IPS DF 4.7 (cell line): ENCODE measurements at regions not wholly inside any gene's neighbourhood (a gene's known extent, or its start where the extent isn't known, plus 50 kb on each side); places are given as distances from the start of the nearest gene placed in this dataset.

Experiments
- DNase-seq: peaks from one replicate; pipeline ENCODE4 v3.0.0-alpha.2; 2013; ENCODE audit warnings: low spot score; ENCODE audit errors: extremely low read depth

DNA sequence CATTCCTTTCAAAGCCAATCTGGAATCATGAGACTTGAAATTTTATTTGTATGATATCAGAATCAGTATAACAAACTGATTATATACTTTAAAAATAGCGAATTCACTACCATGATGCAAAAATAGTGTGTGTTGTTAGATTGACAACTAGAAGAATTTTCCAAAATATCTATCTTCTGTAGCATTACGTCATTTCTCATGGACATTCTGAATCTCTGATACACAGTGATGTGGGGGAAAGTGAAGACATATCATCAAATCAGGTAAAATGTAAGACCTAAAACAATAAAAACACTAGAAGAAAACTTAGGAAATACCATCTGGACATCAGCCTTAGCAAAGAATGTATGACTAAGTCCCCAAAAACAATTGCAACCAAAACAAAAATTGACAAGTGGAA is 1292.0 kb upstream of the PCDH9 start:
- DNase-seq = no peak

DNA sequence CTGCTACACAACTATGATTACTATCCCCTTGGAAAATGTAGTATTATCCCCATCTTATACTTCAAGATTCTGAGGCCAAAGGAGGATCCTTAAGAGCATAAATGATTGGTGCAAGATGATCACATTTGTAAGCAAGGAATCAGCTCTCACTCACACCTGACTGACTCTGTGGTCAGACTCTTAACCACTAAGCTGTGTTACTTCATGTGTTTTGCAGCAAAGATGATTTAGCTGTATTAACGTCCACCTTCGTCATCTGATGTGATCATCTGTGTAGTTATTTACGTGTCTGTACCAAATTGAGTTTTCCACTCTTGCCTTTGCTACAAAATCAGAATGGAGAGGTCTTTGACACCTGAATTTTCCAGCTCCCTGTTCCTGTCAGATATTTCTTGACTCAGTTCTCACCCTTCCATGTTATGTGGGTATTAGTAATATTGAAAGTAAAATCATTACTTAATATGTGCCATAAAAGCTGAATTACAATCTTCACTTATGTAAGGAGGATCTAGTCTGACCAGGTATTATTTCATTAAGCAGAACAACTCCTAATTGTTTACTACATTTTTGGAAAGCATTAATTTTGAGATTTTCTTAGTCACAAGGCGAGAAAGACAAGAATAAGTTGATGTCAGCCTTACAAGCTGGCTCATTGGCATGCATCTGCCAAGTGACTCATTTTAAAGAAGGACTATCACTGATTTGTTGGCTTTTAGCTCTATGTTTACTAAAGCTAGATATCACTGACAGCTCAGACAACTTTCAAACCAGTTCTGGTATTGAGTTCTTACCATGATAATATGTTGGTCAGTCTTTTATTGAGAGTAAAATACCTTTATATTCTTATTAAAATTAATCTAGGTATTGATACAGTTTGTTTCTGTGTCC is 1279.8 kb upstream of the PCDH9 start:
- no peak for DNase-seq

DNA sequence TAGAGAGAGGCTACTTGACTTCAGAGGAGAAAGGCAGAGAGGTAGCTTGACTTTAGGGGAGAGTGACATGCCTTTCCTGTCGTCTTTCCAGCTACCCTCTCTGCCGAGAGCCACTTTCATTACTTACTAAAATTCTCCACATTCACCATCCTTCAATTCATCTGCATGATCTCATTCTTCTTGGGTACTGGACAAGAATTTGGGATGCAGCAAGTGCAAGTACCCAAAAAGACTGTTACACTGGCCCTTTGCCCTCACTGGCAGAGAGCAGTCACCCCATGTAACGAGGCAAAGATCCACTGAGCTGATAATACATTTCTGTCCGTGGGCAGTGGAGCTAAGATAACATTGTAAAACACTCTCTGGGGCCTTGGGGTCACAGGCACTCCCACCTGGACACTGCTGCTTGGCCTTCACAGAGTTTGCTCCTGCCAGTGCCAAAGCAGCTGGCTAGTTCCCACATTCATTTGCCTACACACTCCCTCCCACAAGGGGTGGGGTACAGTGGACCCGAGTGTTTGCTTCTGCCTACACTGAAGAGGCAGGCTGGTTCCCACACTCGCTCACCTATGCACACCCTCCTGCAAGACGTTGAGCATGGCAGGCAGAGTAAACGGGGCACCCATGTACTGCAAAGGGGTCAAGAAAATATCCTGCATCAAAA is 1276.9 kb upstream of the PCDH9 start:
- DNase-seq = no peak

DNA sequence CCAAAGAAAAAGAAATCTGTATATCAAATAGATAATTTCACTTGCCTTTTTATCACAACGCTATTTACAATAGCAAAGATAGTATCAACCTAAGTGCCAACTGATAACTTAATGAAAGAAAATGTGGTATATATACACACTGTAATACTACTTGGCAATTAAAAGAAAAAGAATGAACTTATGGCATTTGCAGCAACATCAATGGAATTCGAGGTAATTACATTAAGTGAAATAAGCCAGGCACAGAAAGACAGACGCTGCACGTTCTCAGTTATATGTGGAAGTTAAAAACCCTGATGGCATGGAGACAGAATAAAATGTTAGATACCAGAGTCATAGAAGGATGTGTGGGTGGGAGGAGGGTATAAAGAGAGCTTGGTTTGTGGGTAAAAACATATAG is 1260.5 kb upstream of the PCDH9 start:
- no peak for DNase-seq

DNA sequence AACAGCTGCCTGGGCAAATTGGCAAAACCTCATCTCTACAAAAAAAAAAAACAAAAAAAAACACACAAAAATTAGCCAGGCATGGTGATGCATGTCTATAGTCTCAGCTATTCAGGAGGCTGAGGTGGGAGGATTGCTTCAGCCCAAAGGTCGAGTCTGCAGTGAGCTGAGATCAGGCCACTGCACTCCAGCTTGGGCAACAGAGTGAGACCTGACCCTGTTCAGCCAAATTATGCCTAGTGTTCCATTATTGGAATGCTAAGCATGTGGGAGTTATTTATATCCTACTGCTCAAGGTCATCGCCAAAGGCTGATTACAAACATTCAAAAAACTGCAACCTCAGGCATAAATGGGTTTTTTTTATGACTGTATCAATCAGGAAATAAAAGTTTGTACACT is 1251.0 kb upstream of the PCDH9 start:
- DNase-seq = no peak

GRCh38 chr13:68473834-68474326 is 1243.7 kb upstream of the PCDH9 start:
- no peak for DNase-seq

- DNase-seq = no peak
These were observed 1237.0 kb upstream of the PCDH9 start for GRCh38 chr13:68467160-68467559.

DNA sequence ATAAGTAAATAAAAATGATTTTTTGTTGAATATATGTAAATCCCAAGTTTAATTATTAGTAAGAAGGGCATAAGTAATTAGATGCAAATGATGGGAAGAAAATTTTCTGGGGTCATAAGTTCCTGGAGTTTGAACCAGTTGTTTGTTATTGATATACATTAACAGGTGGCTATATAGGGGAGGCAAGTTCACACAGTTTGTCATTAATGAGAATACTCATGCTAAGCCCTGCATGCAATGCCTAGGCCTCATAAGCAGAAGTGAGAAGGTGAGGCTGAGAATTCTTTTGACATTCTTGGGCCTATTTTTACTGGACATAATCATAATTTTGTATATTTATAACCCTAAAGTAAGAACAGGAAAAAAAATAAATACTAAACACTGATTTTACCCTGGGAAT is 1210.7 kb upstream of the PCDH9 start:
- DNase-seq = no peak

GRCh38 chr13:68439817-68440216 is 1209.7 kb upstream of the PCDH9 start:
- DNase-seq = no peak

DNA sequence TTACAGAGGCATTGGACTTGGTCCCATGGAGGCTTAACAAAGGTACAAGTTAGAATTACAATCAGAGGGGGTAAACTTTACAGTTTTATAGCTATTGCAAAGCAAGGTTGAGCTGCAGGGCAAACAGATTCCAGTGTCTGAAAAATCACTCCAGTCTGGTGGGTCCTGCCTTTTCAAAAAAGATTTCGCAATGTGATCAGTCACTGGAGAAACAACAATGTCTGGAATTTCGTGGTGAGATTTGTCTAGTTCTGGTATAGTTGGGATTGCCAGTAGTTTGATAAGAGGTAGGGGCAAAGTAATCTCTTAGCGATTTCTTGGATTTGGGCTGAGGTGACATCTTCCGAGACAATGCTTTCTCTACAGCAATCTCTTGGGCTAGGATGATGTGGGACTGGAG is 1198.2 kb upstream of the PCDH9 start:
- no peak for DNase-seq

DNA sequence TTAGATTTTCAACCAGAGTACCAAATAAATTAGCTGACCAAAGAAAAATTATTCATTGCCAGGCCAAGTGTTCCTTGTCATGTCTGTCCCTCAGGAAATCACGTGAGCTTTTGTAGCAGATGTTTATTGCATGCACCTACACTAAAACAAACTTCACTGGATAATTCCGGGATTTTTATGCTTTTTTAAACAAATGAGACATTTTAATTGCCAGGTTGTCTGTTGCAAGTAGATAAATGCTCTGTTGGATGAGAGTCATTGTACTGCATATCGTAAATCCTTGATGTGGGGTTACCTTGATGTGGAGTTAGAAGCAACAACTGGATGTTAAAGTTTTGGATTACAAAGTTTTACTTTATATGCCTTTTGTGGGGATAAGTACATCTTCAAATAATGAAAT is 1187.7 kb upstream of the PCDH9 start:
- DNase-seq = no peak

- no peak for DNase-seq
These were observed 1179.9 kb upstream of the PCDH9 start for GRCh38 chr13:68410007-68410406.

- DNase-seq = no peak
These were observed 1160.9 kb upstream of the PCDH9 start for GRCh38 chr13:68390987-68391386.

DNA sequence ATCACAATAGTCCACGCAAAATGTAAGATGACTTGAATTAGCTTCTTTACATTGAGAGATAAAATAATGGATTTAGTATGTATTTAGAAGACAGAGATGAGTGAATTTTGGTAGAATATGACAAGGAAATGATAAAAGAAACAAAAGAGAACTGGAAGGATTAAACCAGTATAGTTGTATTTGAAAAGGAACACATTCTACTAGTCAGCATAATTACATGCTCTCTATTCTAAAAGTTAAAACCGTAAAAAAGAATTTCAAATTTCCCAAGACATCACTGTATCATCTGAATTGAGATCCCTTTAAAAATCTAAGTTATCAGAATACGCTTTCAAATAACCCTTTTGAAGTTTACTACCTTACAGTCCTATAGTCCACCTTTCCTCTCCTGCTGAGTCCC is 1156.7 kb upstream of the PCDH9 start:
- DNase-seq = no peak

GRCh38 chr13:68380041-68380973 is 1150.2 kb upstream of the PCDH9 start:
- DNase-seq = no peak

DNA sequence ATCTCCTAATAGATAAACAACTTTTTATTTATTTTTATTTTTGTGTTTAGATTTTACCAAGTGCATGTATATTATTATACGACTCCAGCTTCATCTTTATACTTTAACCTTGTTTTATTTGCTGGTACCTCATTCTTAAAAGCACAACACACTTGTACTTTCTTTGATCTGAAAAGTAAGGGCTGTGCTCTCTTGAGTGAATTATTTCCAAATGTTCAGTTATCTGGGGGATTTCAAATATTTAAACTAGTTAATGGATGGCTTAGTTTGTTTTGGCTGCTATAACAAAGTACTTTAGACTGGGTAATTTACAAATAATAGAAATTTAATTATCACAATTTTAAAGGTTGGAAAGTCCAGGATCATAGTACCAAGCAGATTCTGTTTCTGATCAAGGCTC is 1148.2 kb upstream of the PCDH9 start:
- no peak for DNase-seq

DNA sequence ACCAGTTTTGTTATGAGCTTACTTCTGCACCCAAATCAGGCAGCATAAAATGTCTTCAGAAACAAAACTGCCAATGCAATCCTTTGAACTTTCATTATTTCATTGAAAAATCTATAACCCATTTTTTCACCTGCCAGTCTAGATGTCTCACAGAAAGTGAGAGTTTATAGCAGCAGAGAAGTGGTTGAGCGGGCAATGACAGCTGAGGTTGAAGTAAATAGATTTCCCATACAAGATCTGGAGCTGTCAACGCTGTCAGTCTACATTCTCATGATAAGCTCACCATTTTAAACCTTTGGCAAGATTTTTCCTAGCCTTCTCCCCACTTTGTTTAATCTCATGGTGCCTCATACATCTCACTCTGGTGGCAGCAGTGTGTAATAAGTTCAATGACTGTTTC is 1144.9 kb upstream of the PCDH9 start:
- DNase-seq = no peak

DNA sequence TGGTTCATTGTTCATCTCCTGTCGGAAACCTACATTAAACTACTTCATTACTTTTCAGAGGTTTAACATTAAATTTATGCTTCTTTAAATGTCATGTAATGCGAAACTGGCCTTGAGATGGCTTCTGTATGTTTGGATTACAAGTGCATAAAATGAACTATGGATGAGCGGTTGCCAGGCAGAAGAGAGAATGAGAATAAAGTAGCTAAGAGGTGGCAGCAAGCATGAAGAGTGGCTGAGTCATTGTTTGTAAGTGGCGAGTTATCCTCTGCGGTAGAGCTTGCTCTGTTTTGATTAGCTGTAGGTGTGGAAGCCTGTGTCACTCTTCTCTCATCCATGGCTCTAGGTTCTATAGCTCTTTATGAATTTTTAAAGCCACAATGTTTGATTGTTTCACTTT is 1139.6 kb upstream of the PCDH9 start:
- DNase-seq = no peak

- no peak for DNase-seq
These were observed 1138.8 kb upstream of the PCDH9 start for GRCh38 chr13:68368922-68369321.

GRCh38 chr13:68359105-68359504 is 1129.0 kb upstream of the PCDH9 start:
- DNase-seq = no peak

DNA sequence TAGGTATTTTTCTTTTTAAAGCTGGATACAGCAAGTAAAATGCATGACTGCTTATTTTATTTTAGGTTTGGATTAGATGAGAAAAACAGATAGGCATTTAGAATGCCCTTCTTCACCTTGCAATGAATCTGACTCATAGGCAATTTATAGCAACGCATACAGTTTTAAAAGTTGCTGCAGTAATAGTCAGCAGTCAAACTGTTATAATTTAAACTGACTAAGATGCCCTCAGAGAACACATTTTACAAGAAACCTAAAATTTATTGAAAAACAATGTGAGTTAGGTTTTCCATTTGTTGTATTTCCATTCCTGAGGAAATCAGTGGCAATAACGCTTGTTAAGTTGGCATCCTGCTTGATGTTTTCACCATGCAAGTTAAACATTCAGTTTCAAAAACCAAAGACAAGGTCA is 1128.2 kb upstream of the PCDH9 start:
- DNase-seq = no peak

GRCh38 chr13:68350554-68350953 is 1120.4 kb upstream of the PCDH9 start:
- no peak for DNase-seq
